ENCODE measurements at regions not wholly inside any gene's neighbourhood (a gene's known extent, or its start where the extent isn't known, plus 50 kb on each side); places are given as distances from the start of the nearest gene placed in this dataset.

DNA sequence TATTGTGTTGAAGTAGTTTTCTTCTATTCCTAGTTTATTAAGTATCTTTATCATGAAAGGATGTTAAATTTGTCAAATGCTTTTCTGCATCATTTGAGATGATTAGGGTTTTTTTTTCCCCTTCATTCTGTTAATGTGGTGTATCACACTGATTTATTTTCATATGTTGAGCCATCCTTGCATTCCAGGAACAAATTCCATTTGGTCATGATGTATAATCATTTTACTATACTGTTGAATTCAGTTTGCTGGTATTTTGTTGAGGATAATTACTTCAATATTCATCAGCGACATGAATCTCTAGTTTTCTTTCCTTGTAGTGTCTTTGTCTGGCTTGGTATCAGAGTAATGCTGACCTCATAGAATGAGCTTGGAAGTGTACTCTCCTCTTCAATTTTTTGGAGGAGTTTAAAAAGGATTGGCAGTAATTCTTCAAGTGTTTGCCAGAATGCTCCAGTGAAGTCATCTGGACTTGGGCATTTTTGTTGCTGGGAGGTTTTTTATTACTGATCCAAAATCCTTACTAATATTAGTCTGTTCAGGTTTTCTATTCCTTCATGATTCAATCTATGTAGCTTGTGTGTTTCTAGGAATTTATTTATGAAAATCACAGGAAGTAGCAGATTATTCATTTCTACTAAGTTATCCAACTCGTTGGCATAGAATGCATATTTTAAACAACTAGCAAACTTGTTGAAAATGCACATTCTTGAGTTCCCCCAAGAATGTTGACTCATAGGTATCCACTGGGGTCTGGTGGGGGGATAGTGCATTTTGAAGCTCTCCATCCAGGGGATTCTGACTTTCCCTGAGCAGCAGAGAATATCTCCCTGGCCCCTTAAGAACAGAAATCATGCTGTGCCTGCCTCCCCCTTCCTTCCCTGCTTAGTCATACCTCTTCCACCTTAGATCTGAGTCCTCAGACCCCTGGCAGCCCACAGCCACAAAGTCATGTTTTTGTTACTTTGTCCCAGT lies 187.1 kb downstream of the BMP7 start:
- WGBS, 3 donors = 46 to 64% (median 57%) methylated on average over 2 of the region's 2 CpGs

GRCh38 chr20:57080796-57081195 lies 185.6 kb downstream of the BMP7 start:
- H3K27ac ChIP-seq (ENCODE audit: low read depth, low read length) = no peak overlapping the region

More for the DNA sequence above, 187.1 kb downstream of the BMP7 start:
- no peak overlapping the region for H3K27ac ChIP-seq (ENCODE audit: low read depth, low read length)

- H3K27ac ChIP-seq (ENCODE audit: low read depth, low read length) = no peak overlapping the region
- 60 to 74% (median 72%) methylated on average over 13 of the region's 13 CpGs for WGBS, 3 donors
Measured at GRCh38 chr20:57082357-57082945, 184.0 kb downstream of the BMP7 start.

DNA sequence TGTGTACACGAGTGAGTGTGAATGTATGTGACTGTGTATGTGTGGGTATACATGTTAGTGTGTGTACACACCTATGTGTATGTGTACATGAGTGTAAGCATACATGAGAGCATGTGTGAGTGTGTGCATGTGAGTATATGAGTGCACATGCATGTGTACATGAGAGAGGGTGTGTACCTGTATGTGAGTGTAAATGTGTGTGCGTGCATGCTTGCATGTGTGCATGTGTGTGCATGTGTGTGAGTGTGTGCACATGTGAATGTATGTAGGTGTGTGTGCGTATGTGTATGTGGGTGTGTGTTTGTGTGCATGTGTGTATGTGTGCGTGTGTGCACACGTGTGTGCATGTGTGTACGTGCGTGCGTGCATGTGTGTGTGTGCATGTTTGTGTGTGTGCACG lies 183.4 kb downstream of the BMP7 start:
- 68 to 93% (median 88%) methylated on average over 9 of the region's 9 CpGs for WGBS, 3 donors
- no peak overlapping the region for H3K27ac ChIP-seq (ENCODE audit: low read depth, low read length)

DNA sequence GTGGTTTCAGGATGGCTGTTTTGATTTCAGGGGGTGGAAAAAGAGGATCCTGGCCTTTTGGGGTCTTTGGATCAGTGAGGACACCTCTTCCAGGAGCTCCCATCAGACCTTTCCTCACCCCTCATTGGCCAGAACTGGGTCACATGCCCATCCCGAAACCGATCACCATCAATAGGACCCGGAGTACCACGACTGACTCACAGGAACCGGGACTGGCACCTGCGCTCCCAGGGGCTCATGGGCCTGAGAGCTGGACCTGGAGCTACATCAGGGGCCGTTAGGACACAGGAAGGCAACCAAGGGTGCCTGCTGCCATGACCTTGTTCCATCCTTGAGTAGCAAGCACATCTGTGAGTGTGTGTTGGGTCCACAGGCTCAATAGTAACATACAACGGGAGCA lies 180.4 kb downstream of the BMP7 start:
- no peak overlapping the region for H3K27ac ChIP-seq (ENCODE audit: low read depth, low read length)
- WGBS, 3 donors = 80 to 82% (median 82%) methylated on average over 8 of the region's 8 CpGs

DNA sequence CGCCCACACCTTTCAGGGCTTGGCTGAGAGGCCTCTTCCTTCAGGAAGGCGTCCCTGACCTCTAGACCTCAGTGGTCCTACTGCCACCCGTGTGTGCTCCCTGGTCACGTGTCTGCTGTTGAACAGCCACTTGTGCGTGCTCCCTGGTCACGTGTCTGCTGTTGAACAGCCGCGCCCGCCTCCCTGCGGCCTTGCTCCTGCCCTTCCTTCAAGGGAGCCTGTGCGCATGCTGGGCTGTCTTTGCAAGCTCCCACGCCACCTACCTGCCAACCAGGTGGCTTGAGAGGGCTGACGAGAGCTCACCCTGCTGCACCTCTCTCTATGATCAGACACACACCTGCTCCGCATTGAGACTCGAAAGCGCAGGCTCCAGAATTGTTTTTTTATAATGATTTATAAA lies 179.3 kb downstream of the BMP7 start:
- WGBS, 3 donors = 36 to 67% (median 55%) methylated on average over 16 of the region's 16 CpGs
- H3K27ac ChIP-seq (ENCODE audit: low read depth, low read length) = no peak overlapping the region

GRCh38 chr20:57087705-57088104 lies 178.7 kb downstream of the BMP7 start:
- 74 to 82% (median 81%) methylated on average over 7 of the region's 7 CpGs for WGBS, 3 donors
- H3K27ac ChIP-seq (ENCODE audit: low read depth, low read length) = no peak overlapping the region

DNA sequence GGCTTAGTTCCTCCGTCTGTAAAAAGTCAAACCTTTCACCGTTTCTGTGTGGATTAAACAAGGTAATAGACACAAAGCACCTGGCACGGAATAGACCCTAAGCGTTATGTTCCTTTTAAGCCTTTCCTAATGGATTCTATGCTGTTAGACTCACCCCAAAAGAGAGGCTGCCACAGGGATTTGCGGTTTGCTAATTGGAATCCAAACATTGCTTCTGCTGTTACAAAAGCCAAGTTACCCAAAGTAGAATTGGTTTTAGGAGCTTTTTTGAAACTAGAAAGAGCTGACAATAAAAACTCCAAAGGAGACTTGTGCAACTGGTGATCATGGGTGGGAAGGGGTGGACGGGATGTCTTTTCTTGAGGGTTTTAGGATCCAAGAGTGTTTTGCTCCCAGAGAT lies 178.0 kb downstream of the BMP7 start:
- WGBS, 3 donors = 42 to 44% (median 43%) methylated on average over 6 of the region's 6 CpGs

DNA sequence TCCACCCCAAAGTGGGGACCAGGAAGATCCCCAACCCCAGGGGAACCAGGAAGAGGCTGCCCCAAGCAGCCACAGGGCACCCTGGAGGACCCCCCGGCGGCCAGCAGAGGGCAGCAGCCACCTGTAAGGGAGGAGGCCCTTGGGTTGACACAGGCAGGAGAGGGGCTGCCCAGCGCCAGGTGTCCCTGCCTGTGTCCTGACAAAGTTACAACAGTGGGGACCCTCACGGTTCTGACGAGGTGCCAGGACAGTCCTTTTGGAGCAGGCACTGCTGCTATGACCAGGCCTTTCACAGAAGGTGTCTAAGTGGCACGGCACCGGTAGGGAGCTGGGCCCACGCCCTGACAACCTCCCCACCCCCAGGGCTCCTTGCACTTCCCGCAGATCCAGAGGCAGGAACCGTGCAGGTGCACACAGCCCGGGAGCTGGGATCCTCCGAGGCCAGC lies 176.7 kb downstream of the BMP7 start:
- 15 to 20% (median 20%) methylated on average over 12 of the region's 12 CpGs for WGBS, 3 donors

More for the DNA sequence above, 178.0 kb downstream of the BMP7 start:
- H3K27ac ChIP-seq (ENCODE audit: low read depth, low read length) = no peak overlapping the region

GRCh38 chr20:57090590-57091560 lies 175.6 kb downstream of the BMP7 start:
- no peak overlapping the region for H3K27ac ChIP-seq (ENCODE audit: low read depth, low read length)
- WGBS, 3 donors = 74 to 87% (median 81%) methylated on average over 22 to 25 of the region's 25 CpGs

More for the DNA sequence above, 176.7 kb downstream of the BMP7 start:
- no peak overlapping the region for H3K27ac ChIP-seq (ENCODE audit: low read depth, low read length)

DNA sequence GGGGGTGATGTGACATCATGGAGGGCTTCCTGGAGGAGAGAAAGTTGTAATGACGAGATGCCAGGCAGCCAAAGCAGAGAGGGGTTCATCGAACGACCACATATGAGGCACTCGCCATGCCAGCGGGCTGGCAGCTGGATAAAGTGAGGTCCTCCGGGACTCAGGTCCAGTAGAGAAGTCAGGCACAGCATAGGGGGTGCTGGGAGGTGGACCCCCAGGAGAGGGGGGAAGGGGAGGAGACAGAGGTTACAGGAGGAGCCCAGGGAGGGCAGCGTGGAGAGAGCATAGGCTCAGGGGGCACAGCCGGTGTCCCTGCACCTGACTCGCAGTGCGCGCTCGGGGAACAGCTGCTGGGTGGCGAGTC lies 174.7 kb downstream of the BMP7 start:
- no peak overlapping the region for H3K27ac ChIP-seq (ENCODE audit: low read depth, low read length)
- 63 to 71% (median 66%) methylated on average over 12 to 13 of the region's 13 CpGs for WGBS, 3 donors

GRCh38 chr20:57092112-57092899 lies 174.1 kb downstream of the BMP7 start:
- no peak overlapping the region for H3K27ac ChIP-seq (ENCODE audit: low read depth, low read length)
- 18 to 23% (median 21%) methylated on average over 34 of the region's 34 CpGs for WGBS, 3 donors

GRCh38 chr20:57092900-57093530 lies 173.4 kb downstream of the BMP7 start:
- 58 to 83% (median 78%) methylated on average over 21 to 23 of the region's 23 CpGs for WGBS, 3 donors
- H3K27ac ChIP-seq (ENCODE audit: low read depth, low read length) = no peak overlapping the region

GRCh38 chr20:57093766-57094165 lies 172.7 kb downstream of the BMP7 start:
- WGBS, 3 donors = 81 to 91% (median 87%) methylated on average over 10 of the region's 10 CpGs
- no peak overlapping the region for H3K27ac ChIP-seq (ENCODE audit: low read depth, low read length)

DNA sequence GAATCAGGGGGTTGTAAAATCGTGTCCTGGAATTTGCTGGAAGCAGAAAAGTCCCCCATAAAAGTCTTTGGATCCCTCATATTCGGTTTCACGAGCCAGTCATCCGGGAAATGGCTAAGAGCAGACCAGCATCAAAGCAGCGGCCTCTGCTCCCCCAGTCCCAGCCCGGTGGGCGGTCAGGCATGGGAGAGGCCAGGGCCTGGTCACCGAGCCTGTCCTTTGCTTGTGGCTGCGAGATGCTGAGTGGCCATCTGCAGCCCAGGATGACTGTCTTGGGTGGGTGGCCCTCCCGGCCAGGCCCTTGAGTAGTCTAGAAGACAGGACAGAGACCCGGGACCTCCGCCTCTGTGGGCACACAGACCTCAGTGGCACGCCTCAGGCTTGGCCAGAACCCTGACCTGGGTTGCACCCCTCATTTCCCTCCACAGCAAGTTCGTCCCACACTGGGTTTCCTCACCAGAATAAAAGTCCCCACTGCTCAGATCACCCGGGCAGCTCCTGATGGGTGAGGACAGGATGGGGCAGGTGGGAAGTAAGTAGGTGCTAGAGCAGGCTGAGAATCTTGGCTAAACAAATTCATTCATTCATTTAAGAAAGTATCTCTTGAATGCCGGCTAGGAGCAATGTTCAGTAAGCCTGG lies 172.1 kb downstream of the BMP7 start:
- H3K27ac ChIP-seq (ENCODE audit: low read depth, low read length) = no peak overlapping the region
- WGBS, 3 donors = 79 to 89% (median 82%) methylated on average over 15 to 16 of the region's 16 CpGs

- 73 to 86% (median 82%) methylated on average over 12 of the region's 12 CpGs for WGBS, 3 donors
- H3K27ac ChIP-seq (ENCODE audit: low read depth, low read length) = no peak overlapping the region
Measured at GRCh38 chr20:57094991-57095390, 171.4 kb downstream of the BMP7 start.

- no peak overlapping the region for H3K27ac ChIP-seq (ENCODE audit: low read depth, low read length)
- WGBS, 3 donors = 81 to 88% (median 84%) methylated on average over 3 of the region's 3 CpGs
Measured at GRCh38 chr20:57095426-57095825, 171.0 kb downstream of the BMP7 start.

All from adipose tissue (tissue), 3 donors.